ENCODE measurements at regions not wholly inside any gene's neighbourhood (a gene's known extent, or its start where the extent isn't known, plus 50 kb on each side); places are given as distances from the start of the nearest gene placed in this dataset.

DNA sequence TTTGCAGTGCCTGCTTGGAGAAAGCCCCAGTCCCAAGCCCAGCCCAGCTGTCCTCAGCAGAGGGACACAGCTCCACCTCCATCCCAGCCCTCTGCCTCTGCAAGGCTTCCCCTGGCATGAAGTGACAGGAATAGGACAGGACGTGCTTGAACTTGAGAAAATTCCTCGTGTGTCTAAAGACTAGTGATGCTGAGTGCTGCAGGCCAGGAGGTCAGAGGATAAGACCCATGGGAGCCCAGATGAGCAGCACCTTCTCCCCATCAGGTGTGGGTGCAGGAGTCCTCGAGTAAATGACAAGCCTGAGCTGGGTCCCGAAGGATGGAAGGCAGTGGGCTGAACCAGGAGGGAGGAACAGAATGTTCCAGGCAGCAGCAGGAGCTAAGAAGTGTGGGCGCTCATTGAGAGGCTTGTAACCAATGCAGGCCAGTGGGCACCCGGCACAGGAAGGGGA lies 67.8 kb upstream of the UXS1 start:
- TF ChIP-seq, protein P1, sequence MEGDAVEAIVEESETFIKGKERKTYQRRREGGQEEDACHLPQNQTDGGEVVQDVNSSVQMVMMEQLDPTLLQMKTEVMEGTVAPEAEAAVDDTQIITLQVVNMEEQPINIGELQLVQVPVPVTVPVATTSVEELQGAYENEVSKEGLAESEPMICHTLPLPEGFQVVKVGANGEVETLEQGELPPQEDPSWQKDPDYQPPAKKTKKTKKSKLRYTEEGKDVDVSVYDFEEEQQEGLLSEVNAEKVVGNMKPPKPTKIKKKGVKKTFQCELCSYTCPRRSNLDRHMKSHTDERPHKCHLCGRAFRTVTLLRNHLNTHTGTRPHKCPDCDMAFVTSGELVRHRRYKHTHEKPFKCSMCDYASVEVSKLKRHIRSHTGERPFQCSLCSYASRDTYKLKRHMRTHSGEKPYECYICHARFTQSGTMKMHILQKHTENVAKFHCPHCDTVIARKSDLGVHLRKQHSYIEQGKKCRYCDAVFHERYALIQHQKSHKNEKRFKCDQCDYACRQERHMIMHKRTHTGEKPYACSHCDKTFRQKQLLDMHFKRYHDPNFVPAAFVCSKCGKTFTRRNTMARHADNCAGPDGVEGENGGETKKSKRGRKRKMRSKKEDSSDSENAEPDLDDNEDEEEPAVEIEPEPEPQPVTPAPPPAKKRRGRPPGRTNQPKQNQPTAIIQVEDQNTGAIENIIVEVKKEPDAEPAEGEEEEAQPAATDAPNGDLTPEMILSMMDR (IDR thresholded peaks at IDR 0.05) = no peak
- TF ChIP-seq POLR2AphosphoS5 (IDR thresholded peaks at IDR 0.05) = no peak
